ENCODE measurements at regions not wholly inside any gene's neighbourhood (a gene's known extent, or its start where the extent isn't known, plus 50 kb on each side); places are given as distances from the start of the nearest gene placed in this dataset.

DNA sequence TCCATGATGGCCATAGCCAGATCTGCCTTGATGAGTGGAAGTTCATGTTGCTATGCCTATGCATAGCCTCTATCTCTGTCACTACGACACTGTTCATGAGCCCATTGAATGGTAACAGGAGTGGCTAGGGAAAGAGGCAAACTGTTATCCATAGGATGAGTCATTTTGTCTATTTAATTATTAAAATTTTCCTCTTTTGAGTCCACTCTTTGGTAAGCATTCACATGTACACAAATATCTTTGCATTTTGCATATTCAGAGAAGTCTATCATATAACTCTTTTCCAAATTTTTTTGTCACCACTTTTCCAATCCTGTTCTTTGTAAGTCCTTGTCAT is 364.4 kb downstream of the KCNJ3 start:
- TF ChIP-seq, protein P1, sequence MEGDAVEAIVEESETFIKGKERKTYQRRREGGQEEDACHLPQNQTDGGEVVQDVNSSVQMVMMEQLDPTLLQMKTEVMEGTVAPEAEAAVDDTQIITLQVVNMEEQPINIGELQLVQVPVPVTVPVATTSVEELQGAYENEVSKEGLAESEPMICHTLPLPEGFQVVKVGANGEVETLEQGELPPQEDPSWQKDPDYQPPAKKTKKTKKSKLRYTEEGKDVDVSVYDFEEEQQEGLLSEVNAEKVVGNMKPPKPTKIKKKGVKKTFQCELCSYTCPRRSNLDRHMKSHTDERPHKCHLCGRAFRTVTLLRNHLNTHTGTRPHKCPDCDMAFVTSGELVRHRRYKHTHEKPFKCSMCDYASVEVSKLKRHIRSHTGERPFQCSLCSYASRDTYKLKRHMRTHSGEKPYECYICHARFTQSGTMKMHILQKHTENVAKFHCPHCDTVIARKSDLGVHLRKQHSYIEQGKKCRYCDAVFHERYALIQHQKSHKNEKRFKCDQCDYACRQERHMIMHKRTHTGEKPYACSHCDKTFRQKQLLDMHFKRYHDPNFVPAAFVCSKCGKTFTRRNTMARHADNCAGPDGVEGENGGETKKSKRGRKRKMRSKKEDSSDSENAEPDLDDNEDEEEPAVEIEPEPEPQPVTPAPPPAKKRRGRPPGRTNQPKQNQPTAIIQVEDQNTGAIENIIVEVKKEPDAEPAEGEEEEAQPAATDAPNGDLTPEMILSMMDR (IDR thresholded peaks at IDR 0.05): no peak
- TF ChIP-seq ZFX (IDR thresholded peaks at IDR 0.05; ENCODE audit: borderline replicate concordance): no peak
- no peak overlapping the region for H3K27ac ChIP-seq

DNA sequence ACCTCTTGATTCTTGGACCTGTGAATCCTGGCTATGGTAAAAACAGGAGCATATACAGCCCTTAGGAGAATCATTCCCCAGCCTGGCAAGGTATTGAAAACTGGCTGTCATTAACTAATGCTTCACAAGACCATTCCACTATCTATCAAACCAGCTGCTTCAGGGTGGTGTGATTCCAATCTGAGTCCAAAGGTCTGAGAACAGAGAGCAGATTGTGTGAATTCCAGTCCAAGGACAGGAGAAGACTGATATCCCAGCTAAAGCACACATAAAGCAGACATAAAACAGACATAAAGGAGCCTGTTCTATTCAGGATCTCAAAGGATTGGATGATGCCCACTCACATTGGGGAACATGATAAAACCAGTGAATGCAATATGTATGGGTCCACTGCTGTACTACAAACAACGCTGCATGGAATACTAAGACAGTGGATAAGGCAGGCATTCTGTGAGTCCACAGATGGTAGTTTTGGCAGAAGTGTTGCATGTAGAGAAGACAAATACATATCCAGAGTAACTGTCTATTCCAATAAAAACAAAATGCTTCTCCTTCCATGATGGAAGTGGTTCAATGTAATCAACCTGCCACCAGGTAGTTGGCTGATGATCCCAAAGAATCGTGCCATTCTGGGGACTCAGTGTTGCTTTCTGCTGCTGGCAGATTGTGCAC is 363.9 kb downstream of the KCNJ3 start:
- no peak for TF ChIP-seq ZFX (IDR thresholded peaks at IDR 0.05; ENCODE audit: borderline replicate concordance)
- TF ChIP-seq, protein P1 (IDR thresholded peaks at IDR 0.05): no peak
- no peak overlapping the region for H3K27ac ChIP-seq

GRCh38 chr2:155060896-155061295 is 362.4 kb downstream of the KCNJ3 start:
- no peak overlapping the region for H3K27ac ChIP-seq
- TF ChIP-seq ZFX (IDR thresholded peaks at IDR 0.05; ENCODE audit: borderline replicate concordance): no peak
- TF ChIP-seq, protein P1 (IDR thresholded peaks at IDR 0.05): no peak

DNA sequence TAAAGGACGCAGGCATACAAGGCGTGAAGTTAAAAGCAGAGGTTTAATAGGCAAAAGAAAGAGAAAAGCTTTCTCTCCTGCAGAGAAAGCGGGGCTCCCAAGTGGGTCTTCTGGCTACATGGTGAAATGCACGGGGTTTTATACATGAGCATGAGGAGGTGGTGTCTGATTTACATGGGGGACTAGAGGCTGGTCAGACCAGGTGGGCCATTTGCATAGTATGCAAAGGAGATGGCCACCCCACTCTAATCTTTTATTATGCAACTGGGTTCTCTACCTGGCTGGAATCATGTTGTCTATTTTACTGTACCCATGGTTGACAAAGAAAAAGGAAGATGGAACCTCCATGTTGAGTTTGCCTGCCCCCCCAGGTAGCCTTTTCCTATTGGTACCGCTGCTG is 356.2 kb downstream of the KCNJ3 start:
- no peak overlapping the region for H3K27ac ChIP-seq
- TF ChIP-seq, protein P1 (IDR thresholded peaks at IDR 0.05): no peak
- no peak for TF ChIP-seq ZFX (IDR thresholded peaks at IDR 0.05; ENCODE audit: borderline replicate concordance)

DNA sequence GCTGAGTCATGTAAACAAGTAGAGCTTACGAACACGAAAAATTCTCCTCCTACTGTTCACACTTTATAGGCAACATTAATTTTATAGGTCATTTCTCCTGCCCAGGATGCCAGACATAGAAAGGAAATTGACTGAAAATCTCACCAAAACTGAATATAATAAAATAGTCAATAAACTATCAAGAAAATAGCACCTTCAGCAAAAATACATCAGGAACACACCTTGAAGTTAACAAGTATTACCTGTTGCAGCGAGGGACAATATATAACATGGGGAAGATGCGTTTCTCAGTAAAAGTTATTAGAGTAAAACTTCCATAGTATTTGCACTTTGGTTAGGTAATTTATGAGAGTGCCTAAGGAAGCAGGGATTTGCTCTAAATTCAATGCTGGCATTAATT is 344.6 kb downstream of the KCNJ3 start:
- TF ChIP-seq, protein P1 (IDR thresholded peaks at IDR 0.05): no peak
- TF ChIP-seq ZFX (IDR thresholded peaks at IDR 0.05; ENCODE audit: borderline replicate concordance): no peak

DNA sequence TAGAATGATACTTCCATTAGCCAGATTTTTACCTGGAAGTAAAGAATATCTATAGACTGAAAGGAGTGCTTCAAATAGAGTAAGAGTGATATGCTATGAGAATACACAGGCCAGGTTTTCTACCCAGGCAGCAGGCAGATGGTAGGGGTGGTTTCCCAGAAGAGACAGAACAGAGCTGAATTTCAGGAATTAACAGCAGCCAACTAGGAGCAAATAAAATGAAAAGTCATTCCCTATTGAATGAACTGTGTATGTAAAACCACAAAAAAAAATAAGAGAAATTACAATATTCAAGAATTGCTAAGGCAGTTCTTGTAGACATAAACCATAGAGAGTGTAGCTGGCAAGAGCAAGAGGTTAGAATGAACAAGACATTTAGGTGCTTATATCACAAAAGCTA is 336.8 kb downstream of the KCNJ3 start:
- TF ChIP-seq, protein P1 (IDR thresholded peaks at IDR 0.05): no peak
- TF ChIP-seq ZFX (IDR thresholded peaks at IDR 0.05; ENCODE audit: borderline replicate concordance): no peak

More for the DNA sequence above, 344.6 kb downstream of the KCNJ3 start:
- no peak overlapping the region for H3K27ac ChIP-seq

GRCh38 chr2:155033652-155034051 is 335.2 kb downstream of the KCNJ3 start:
- TF ChIP-seq, protein P1 (IDR thresholded peaks at IDR 0.05): no peak
- no peak for TF ChIP-seq ZFX (IDR thresholded peaks at IDR 0.05; ENCODE audit: borderline replicate concordance)
- H3K27ac ChIP-seq: no peak overlapping the region

More for the DNA sequence above, 336.8 kb downstream of the KCNJ3 start:
- no peak overlapping the region for H3K27ac ChIP-seq
